Central memory CD8-positive, alpha-beta T cell (primary cell): ENCODE measurements at regions not wholly inside any gene's neighbourhood (a gene's known extent, or its start where the extent isn't known, plus 50 kb on each side); places are given as distances from the start of the nearest gene placed in this dataset.
"Not testable (repeated sequence)": the region's sequence is repeated elsewhere in the genome, so short reads cannot be mapped to it uniquely, and the experiment has no call there.

ENCODE experiments used
- ATAC-seq: fragments of 150-1000 bp; cut with Tn5 transposase; replicated peaks from 2 replicates; pipeline ENCODE4 v1.10.0; 2022; ENCODE audit warnings: mild to moderate bottlenecking, moderate FRiP score, moderate number of reproducible peaks; ENCODE audit not compliant: poor library complexity, severe bottlenecking; ENCODE audit errors: extremely low read depth
- DNase-seq, 2 donors: peaks; one replicate each; pipeline ENCODE4 v3.0.0; 2021; ENCODE audit warnings: low spot score in 2 of 2
- H3K27ac Mint-ChIP-seq: one replicate; pipeline ENCODE4 v1.8.0; 2022; ENCODE audit warnings: low read depth, mild to moderate bottlenecking, moderate library complexity, mixed read lengths
- H3K27me3 Mint-ChIP-seq: one replicate; pipeline ENCODE4 v1.8.0; 2022; ENCODE audit warnings: mixed read lengths
- H3K36me3 Mint-ChIP-seq: one replicate; pipeline ENCODE4 v1.8.0; 2022; ENCODE audit warnings: mild to moderate bottlenecking, moderate library complexity, mixed read lengths; ENCODE audit not compliant: insufficient read depth
- H3K4me1 Mint-ChIP-seq: one replicate; pipeline ENCODE4 v1.8.0; 2022; ENCODE audit warnings: mixed read lengths
- H3K4me3 Mint-ChIP-seq: one replicate; pipeline ENCODE4 v1.8.0; 2022; ENCODE audit warnings: mild to moderate bottlenecking, moderate library complexity, mixed read lengths
- H3K9me3 Mint-ChIP-seq: one replicate; pipeline ENCODE4 v1.8.0; 2022; ENCODE audit warnings: mixed read lengths

DNA sequence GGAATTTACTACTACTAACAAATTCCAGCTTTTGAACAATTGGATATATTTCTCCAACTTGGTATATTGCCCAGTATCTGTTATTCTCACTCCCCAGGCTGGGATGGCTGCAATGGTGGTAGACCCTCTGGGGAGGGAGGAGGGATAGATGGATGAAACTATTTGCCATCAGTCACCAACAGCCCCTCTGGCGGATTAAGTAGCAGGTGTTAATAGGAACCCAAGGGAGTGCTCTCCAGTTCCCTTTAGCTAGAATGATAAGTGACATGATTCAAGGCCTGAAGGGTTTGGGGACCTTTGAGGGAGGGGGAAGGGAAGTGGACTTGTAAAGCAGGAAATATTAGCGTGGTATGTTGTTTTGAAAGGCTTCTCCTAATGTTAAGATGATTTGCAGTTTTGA lies 824.0 kb upstream of the ARRDC3 start:
- Mint-ChIP-seq H3K27ac (no peak overlapping the region), H3K27me3 (no peaks in the 10 kb centered on the region), H3K4me3 (no peak overlapping the region), H3K36me3 (no peaks in the 10 kb centered on the region), H3K4me1 (no peaks in the 10 kb centered on the region), H3K9me3 (peaks cover 8% of the 10 kb centered on the region)
- DNase-seq (no peak), ATAC-seq (no peak)

GRCh38 chr5:92206681-92207080 lies 823.6 kb upstream of the ARRDC3 start:
- no peaks in the 10 kb centered on the region for H3K4me1 Mint-ChIP-seq
- H3K4me3 Mint-ChIP-seq, result no peak overlapping the region
- H3K27ac Mint-ChIP-seq, result no peak overlapping the region
- H3K36me3 Mint-ChIP-seq, result no peaks in the 10 kb centered on the region
- peaks cover 6% of the 10 kb centered on the region for H3K9me3 Mint-ChIP-seq
- ATAC-seq (no peak), DNase-seq (no peak)
- no peaks in the 10 kb centered on the region for H3K27me3 Mint-ChIP-seq

DNA sequence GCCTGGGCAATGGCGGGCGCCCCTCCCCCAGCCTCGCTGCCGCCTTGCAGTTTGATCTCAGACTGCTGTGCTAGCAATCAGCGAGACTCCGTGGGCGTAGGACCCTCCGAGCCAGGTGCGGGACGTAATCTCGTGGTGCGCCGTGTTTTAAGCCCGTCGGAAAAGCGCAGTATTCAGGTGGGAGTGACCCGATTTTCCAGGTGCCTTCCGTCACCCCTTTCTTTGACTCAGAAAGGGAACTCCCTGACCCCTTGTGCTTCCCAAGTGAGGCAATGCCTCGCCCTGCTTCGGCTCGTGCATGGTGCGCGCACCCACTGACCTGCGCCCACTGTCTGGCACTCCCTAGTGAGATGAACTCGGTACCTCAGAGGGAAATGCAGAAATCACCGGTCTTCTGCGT lies 815.9 kb upstream of the ARRDC3 start:
- H3K36me3 Mint-ChIP-seq, ATAC-seq, H3K4me1 Mint-ChIP-seq, H3K9me3 Mint-ChIP-seq, DNase-seq, H3K4me3 Mint-ChIP-seq, H3K27me3 Mint-ChIP-seq, H3K27ac Mint-ChIP-seq: not testable (repeated sequence)

GRCh38 chr5:92181656-92182055 lies 798.5 kb upstream of the ARRDC3 start:
- Mint-ChIP-seq H3K4me1 (no peaks in the 10 kb centered on the region), H3K27ac (no peak overlapping the region), H3K4me3 (no peak overlapping the region), H3K36me3 (no peaks in the 10 kb centered on the region), H3K9me3 (peaks cover 6% of the 10 kb centered on the region), H3K27me3 (no peaks in the 10 kb centered on the region)
- ATAC-seq (no peak), DNase-seq (no peak)

DNA sequence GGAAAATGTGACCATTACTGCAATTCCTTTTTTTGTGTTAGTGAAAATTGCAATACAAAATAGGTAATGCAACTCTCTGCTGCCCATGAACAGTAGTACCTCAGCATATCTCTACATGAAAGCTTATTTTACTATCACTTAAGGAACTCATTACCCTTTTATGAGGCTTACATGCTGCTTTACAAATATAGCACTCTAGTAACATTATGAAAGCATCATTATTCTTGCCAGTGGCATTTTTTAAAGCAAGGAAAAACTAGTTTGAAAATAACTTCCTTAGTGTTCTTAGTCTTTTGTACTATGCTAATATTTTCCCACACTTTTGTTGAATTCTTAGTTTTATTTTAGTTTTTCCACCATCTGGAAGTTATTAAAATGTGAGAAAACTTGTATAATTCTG lies 797.3 kb upstream of the ARRDC3 start:
- no peak for ATAC-seq
- H3K4me1 Mint-ChIP-seq, result no peaks in the 10 kb centered on the region
- H3K36me3 Mint-ChIP-seq, result no peaks in the 10 kb centered on the region
- H3K9me3 Mint-ChIP-seq, result peaks cover 6% of the 10 kb centered on the region
- no peak overlapping the region for H3K4me3 Mint-ChIP-seq
- DNase-seq, result no peak
- H3K27me3 Mint-ChIP-seq, result no peaks in the 10 kb centered on the region
- H3K27ac Mint-ChIP-seq, result no peak overlapping the region

DNA sequence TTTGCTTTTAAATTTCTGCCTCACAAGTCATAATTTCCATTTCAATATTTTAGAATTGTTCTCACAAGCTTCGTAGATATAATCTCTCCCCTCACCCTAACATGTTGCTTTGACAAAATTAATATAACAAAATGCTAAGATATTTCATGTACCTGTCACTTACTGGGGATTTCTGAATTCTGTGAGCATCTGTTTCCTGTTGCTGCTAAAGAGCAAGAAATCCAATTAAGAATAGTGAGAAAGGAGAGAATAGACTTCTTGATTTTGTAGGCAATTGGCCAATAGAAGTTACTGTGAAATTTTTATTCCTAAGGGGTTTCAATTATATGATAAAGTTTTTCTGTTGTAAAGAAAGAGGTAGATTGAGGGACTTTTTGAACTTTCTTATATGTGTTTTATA lies 796.5 kb upstream of the ARRDC3 start:
- no peaks in the 10 kb centered on the region for H3K36me3 Mint-ChIP-seq
- DNase-seq, result no peak
- ATAC-seq, result no peak
- H3K4me3 Mint-ChIP-seq, result no peak overlapping the region
- H3K27ac Mint-ChIP-seq, result no peak overlapping the region
- peaks cover 8% of the 10 kb centered on the region for H3K9me3 Mint-ChIP-seq
- H3K27me3 Mint-ChIP-seq, result no peaks in the 10 kb centered on the region
- no peaks in the 10 kb centered on the region for H3K4me1 Mint-ChIP-seq

DNA sequence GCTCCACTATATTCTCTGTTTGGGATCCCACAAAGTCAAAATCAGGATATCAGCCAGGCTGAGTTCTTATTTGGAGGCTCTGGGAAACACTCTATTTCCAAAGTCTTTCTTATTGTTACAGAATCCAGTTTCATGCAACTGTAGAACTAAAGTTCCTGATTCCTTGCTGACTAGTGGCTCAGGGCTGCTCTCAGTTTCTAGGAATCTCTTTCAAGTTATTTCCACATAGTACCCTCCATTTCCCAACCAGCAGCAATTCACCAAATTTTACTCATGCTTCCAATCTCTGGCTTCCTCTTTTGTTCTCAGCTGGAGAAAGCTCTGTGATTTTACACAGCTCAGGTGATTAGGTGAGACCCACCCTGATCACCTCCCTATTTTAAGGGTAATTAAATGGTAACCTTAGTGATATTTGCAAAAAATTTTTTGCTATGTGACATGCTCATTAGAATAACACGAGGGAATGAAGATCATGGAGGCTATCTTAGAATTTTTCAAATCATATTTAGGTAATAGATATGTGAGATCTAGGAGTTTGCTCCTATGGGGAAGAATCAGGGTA lies 794.9 kb upstream of the ARRDC3 start:
- H3K4me3 Mint-ChIP-seq, result no peak overlapping the region
- H3K4me1 Mint-ChIP-seq, result no peaks in the 10 kb centered on the region
- no peaks in the 10 kb centered on the region for H3K36me3 Mint-ChIP-seq
- H3K9me3 Mint-ChIP-seq, result peaks cover 6% of the 10 kb centered on the region
- no peak overlapping the region for H3K27ac Mint-ChIP-seq
- no peaks in the 10 kb centered on the region for H3K27me3 Mint-ChIP-seq
- ATAC-seq (no peak), DNase-seq (no peak)

DNA sequence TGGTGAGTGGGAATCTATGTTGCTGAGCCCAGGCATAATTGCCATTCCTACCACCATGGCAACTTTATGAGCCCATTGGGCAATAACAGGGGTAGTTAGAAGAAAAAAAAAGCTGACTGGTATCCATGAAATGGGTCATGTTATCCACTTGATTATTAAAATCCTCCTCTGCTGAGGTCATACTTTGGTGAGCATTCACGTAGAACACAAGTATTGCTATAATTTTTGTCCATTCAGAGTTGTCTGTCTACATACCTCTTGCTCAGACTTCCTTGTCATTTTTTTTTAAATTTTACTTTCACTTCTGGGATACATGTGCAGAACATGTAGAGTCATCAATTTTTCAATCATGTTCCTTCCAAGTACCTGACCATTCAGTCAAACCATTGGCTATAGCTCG lies 780.8 kb upstream of the ARRDC3 start:
- H3K4me3 Mint-ChIP-seq, result no peak overlapping the region
- no peak for ATAC-seq
- no peaks in the 10 kb centered on the region for H3K27me3 Mint-ChIP-seq
- no peaks in the 10 kb centered on the region for H3K4me1 Mint-ChIP-seq
- peaks cover 10% of the 10 kb centered on the region for H3K9me3 Mint-ChIP-seq
- DNase-seq, result no peak
- H3K27ac Mint-ChIP-seq, result no peak overlapping the region
- no peaks in the 10 kb centered on the region for H3K36me3 Mint-ChIP-seq

DNA sequence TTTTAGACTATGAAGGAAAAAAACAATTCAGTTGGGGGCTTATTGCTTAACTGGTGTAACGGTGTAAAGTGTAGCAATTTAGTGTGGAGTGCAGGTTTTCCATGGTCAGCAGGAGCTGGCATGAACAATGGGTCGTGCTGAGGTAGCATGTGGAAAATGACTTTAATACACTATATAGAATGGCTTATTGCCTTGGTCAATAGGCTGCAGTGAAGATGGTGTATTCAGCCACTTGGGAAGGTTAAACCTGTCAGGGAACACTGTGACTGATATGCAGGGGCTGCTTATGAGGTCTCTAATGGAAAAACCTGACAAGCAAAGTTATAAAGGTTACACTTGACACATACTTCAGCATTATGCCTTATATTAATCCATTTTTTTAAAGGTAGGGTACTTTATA lies 764.7 kb upstream of the ARRDC3 start:
- Mint-ChIP-seq H3K4me1 (no peaks in the 10 kb centered on the region), H3K9me3 (peaks cover 6% of the 10 kb centered on the region), H3K27ac (no peak overlapping the region), H3K27me3 (no peaks in the 10 kb centered on the region), H3K36me3 (no peaks in the 10 kb centered on the region), H3K4me3 (no peak overlapping the region)
- ATAC-seq (no peak), DNase-seq (no peak)

GRCh38 chr5:92147266-92147665 lies 764.1 kb upstream of the ARRDC3 start:
- ATAC-seq (no peak), DNase-seq (no peak)
- H3K27ac Mint-ChIP-seq, result no peak overlapping the region
- H3K4me1 Mint-ChIP-seq, result no peaks in the 10 kb centered on the region
- H3K27me3 Mint-ChIP-seq, result no peaks in the 10 kb centered on the region
- no peak overlapping the region for H3K4me3 Mint-ChIP-seq
- H3K36me3 Mint-ChIP-seq, result no peaks in the 10 kb centered on the region
- peaks cover 6% of the 10 kb centered on the region for H3K9me3 Mint-ChIP-seq

DNA sequence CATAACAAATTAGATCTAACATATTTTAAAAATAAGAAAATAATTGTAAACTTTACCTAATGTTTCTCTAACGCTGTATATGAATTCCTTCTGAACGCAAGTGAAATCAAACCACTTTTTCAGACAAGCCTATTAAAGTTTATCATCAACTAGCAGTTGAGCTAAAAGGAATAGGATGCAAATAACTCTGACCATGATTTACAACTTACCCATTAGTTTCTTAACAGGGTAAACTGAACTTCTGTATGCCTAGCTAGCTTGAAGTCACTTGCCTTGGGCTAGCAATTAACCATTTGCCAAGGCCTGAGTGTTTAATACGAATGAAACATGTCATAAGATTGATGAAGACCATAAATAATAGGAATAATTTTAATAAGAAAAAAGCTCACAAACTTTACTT lies 762.7 kb upstream of the ARRDC3 start:
- no peak overlapping the region for H3K4me3 Mint-ChIP-seq
- no peak for ATAC-seq
- H3K27me3 Mint-ChIP-seq, result no peaks in the 10 kb centered on the region
- no peak overlapping the region for H3K27ac Mint-ChIP-seq
- no peaks in the 10 kb centered on the region for H3K36me3 Mint-ChIP-seq
- DNase-seq, result no peak
- peaks cover 12% of the 10 kb centered on the region for H3K9me3 Mint-ChIP-seq
- no peaks in the 10 kb centered on the region for H3K4me1 Mint-ChIP-seq

GRCh38 chr5:92144824-92145223 lies 761.7 kb upstream of the ARRDC3 start:
- ATAC-seq (no peak), DNase-seq (no peak)
- H3K4me3 Mint-ChIP-seq, result no peak overlapping the region
- no peaks in the 10 kb centered on the region for H3K36me3 Mint-ChIP-seq
- no peaks in the 10 kb centered on the region for H3K27me3 Mint-ChIP-seq
- no peaks in the 10 kb centered on the region for H3K4me1 Mint-ChIP-seq
- no peak overlapping the region for H3K27ac Mint-ChIP-seq
- peaks cover 19% of the 10 kb centered on the region for H3K9me3 Mint-ChIP-seq

- H3K4me1 Mint-ChIP-seq, H3K27ac Mint-ChIP-seq, H3K36me3 Mint-ChIP-seq: not testable (repeated sequence)
Observed at GRCh38 chr5:92132294-92132908, 749.3 kb upstream of the ARRDC3 start.

More at GRCh38 chr5:92132294-92132908, 749.3 kb upstream of the ARRDC3 start:
- H3K9me3 Mint-ChIP-seq, result peaks cover 11% of the 10 kb centered on the region
- H3K27me3 Mint-ChIP-seq, ATAC-seq, DNase-seq, H3K4me3 Mint-ChIP-seq: not testable (repeated sequence)
